ENCODE measurements at regions not wholly inside any gene's neighbourhood (a gene's known extent, or its start where the extent isn't known, plus 50 kb on each side); places are given as distances from the start of the nearest gene placed in this dataset.
"Not testable (repeated sequence)": the region's sequence is repeated elsewhere in the genome, so short reads cannot be mapped to it uniquely, and the experiment has no call there.

- no peak for DNase-seq (ENCODE audit: low read depth)
Measured at GRCh38 chr18:10077986-10078385, 164.2 kb downstream of the VAPA start.

- DNase-seq (ENCODE audit: low read depth), result no peak
Measured at GRCh38 chr18:10080372-10080771, 166.6 kb downstream of the VAPA start.

GRCh38 chr18:10081492-10081891, 167.7 kb downstream of the VAPA start:
- DNase-seq (ENCODE audit: low read depth), result no peak

- DNase-seq (ENCODE audit: low read depth), result peak; percentile 42
Measured at GRCh38 chr18:10085416-10085815, 171.6 kb downstream of the VAPA start.

- DNase-seq (ENCODE audit: low read depth), result no peak
Measured at GRCh38 chr18:10085876-10086275, 172.1 kb downstream of the VAPA start.

- no peak for DNase-seq (ENCODE audit: low read depth)
Measured at GRCh38 chr18:10086458-10087210, 172.8 kb downstream of the VAPA start.

GRCh38 chr18:10088734-10089133, 174.9 kb downstream of the VAPA start:
- no peak for DNase-seq (ENCODE audit: low read depth)

- no peak for DNase-seq (ENCODE audit: low read depth)
Measured at GRCh38 chr18:10089881-10090280, 176.1 kb downstream of the VAPA start.

GRCh38 chr18:10090668-10091067, 176.9 kb downstream of the VAPA start:
- no peak for DNase-seq (ENCODE audit: low read depth)

- no peak for DNase-seq (ENCODE audit: low read depth)
Measured at GRCh38 chr18:10093445-10093844, 179.6 kb downstream of the VAPA start.

GRCh38 chr18:10094154-10094553, 180.3 kb downstream of the VAPA start:
- peak; percentile 52 for DNase-seq (ENCODE audit: low read depth)

- no peak for DNase-seq (ENCODE audit: low read depth)
Measured at GRCh38 chr18:10094655-10095054, 180.8 kb downstream of the VAPA start.

GRCh38 chr18:10095356-10095755, 181.5 kb downstream of the VAPA start:
- no peak for DNase-seq (ENCODE audit: low read depth)

GRCh38 chr18:10099539-10100140, 185.8 kb downstream of the VAPA start:
- DNase-seq (ENCODE audit: low read depth), result no peak

- DNase-seq (ENCODE audit: low read depth), result no peak
Measured at GRCh38 chr18:10100196-10100595, 186.4 kb downstream of the VAPA start.

- peak; percentile 32 for DNase-seq (ENCODE audit: low read depth)
Measured at GRCh38 chr18:10100941-10101701, 187.3 kb downstream of the VAPA start.

GRCh38 chr18:10101729-10102128, 187.9 kb downstream of the VAPA start:
- DNase-seq (ENCODE audit: low read depth), result no peak

- not testable (repeated sequence) for DNase-seq (ENCODE audit: low read depth)
Measured at GRCh38 chr18:10105118-10105517, 191.3 kb downstream of the VAPA start.

GRCh38 chr18:10111191-10111590, 197.4 kb downstream of the VAPA start:
- DNase-seq (ENCODE audit: low read depth), result no peak

- DNase-seq (ENCODE audit: low read depth), result no peak
Measured at GRCh38 chr18:10111944-10112343, 198.1 kb downstream of the VAPA start.

GRCh38 chr18:10113121-10114022, 199.6 kb downstream of the VAPA start:
- DNase-seq (ENCODE audit: low read depth), result no peak

Data from HT1080 (cell line).